GM21526 (cell line): ENCODE measurements at regions not wholly inside any gene's neighbourhood (a gene's known extent, or its start where the extent isn't known, plus 50 kb on each side); places are given as distances from the start of the nearest gene placed in this dataset.
"Not testable (repeated sequence)": the region's sequence is repeated elsewhere in the genome, so short reads cannot be mapped to it uniquely, and the experiment has no call there.

ENCODE experiments used
- ATAC-seq: cut with Tn5 transposase; IDR thresholded peaks from one replicate; pipeline ENCODE4 v1.9.1; 2021; ENCODE audit warnings: moderate library complexity; ENCODE audit not compliant: unreplicated experiment, low FRiP score

DNA sequence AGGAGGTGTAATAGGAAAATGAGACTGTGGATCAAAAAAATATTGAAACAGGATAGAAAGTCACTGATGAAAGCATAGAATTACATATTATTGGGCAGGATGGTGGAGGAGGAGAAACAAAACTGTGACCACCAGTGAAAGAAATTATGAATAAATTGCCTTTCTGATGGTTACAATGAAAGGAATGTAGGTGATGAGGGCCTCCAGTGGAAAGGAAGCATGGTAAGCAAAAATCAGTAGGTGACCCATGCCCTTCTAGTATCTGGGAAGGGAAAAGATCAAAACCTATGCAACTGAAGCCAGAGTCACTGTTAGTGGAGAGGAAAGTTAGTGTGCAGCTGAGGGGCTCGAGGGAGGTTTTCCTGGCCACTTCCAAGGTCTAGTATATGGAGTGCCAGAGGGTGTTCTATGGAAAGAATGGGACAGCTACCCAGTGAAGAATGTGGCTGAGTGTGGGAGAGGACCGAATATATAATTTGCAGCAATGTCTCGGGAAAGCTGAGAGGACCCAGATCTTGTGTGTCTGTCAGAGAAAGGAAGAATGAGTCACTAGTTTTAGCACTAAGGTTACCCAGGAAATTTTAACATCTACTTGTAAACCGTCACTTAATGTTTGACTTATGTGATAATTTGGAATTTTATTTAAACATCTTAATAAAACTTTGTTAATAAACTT lies 146.2 kb downstream of the NFKBIZ start:
- ATAC-seq: no peak

DNA sequence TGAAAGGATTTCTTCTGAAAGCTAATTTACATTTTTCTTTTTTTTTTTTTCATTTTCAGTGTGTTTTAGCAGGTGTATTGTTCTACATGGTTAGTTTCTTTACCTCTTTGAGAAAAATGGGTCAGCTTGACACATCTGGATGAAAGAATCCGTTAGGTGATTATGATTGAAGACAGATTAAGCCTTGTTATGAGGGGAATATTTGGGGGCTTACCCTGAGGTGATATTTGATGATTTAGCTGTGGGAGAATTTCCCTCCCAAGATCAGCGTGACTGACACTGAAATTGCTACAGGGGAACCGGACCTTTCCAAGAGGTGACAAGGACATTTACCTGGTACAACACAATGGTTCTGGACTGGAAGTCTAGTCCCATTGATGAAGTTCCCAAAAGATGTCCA lies 147.5 kb downstream of the NFKBIZ start:
- ATAC-seq: no peak

DNA sequence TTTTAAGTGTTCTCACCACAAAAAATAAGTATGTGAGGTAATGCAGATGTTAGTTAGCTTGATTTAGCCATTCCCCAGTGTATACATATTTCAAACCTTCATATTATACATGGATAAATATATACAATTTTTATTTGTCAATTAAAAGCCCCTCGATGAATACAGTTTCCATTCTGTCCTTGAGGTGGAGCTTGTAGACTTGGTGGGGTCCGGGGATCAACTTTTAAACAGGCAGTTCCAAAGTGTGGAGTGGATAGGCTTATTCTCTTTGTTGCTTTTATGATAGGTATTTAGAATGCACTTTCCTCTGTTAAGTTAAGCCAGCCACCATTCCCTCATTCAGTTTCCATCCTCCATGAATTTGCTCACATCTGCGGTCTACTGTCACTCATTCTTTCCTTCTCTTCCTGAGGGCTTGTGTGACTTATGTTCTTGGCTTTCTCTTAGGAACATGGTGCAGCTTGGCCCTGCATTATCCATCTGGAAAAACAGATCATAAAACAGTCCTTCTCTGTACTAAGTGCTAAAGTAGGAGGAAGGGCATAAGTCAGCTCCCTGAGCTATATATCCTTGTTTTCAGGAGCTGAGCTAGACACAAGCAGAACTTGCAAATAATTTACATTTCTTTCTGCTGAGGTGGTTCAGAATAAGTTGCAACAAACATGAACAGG lies 149.1 kb downstream of the NFKBIZ start:
- no peak for ATAC-seq

- no peak for ATAC-seq
These were observed 150.0 kb downstream of the NFKBIZ start for GRCh38 chr3:101999177-101999779.

DNA sequence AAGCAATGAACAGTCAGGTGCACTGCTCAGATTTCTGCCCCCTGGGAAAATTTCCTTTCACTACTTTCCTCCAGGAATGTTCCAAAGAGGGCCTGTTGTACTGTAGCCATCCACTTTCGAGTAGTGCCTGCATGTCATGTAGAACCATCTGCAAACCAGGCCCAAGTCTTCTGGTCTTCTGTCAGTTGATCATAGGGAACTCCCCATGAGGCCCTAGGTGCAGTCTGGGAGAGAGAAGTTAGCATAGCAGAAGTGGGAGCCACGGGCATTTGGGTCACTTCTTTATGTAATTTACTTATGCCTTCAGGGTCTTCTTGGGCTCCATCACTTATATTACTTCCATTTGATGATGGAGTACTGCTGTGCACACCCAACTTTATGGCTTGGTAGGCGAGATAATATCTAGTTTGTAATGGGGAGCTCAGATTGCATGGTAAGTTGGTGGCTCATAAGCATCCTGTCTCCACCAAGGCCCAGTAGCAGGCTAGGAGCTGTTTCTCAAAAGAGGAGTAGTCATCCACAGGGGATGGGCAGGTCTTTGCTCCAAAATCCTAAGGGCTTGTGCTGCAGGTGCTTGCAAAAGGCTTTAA lies 151.4 kb downstream of the NFKBIZ start:
- no peak for ATAC-seq

DNA sequence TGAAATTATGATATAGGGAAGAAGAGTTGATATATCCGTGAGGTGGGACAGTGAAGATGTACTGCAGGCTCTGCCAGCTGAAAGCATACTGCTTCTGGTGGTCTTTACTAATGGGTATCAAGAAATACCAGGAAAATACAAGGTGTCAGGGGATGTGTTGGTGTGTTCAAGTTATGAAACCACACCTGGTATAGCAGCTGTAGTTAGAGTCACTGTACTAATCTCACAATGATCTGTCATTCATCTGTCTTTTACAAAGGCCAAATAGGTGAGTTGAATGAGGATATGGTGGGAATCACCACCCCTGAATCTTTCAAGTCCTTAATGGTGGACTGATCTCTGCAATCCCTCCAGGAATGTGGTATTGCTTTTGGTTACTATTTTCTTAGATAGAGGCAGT lies 152.7 kb downstream of the NFKBIZ start:
- ATAC-seq: no peak

GRCh38 chr3:102004561-102004960 lies 155.2 kb downstream of the NFKBIZ start:
- ATAC-seq: no peak

- no peak for ATAC-seq
These were observed 156.2 kb downstream of the NFKBIZ start for GRCh38 chr3:102005551-102005950.

GRCh38 chr3:102006812-102007485 lies 157.6 kb downstream of the NFKBIZ start:
- no peak for ATAC-seq

- ATAC-seq: not testable (repeated sequence)
These were observed 159.1 kb downstream of the NFKBIZ start for GRCh38 chr3:102008436-102008835.

GRCh38 chr3:102016417-102016816 lies 167.1 kb downstream of the NFKBIZ start:
- ATAC-seq: no peak

DNA sequence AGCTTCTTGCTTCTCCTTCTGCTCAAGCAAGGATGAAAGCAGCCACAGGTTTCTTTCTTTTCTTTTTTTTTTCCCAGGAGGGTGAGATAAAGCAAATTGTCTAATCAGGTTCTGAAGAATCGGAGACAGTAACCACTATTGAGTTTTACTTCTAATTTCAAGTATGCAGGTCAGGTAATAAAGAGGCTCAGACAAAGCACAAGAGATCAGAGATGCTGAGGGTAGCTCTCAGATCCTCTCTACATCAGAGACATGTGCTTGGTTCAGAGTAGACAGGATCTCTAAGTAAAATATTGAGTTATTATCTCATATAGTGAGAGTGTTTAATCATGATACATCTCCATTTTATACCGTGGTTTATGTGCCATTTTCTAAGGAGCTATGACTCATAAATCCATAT lies 168.5 kb downstream of the NFKBIZ start:
- ATAC-seq: no peak

GRCh38 chr3:102018551-102018950 lies 169.2 kb downstream of the NFKBIZ start:
- no peak for ATAC-seq

DNA sequence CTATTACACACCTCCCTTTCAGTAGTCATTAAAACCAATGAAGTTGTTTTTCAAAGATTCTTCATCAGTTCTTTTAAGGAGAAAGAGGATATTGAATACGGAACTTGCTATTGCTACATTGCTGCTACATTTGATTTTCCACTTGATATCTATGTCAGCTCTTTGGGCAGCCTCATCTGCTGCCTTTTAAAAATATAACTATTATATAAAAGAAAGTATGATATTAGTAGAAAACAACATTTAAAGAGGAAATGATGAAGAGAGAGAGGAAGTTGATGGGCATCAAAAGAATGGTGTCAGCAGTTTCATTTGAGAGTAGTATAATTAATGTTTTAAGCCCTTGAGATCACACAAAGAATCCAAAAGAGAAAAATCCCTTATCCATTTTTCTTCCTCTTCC lies 171.4 kb downstream of the NFKBIZ start:
- ATAC-seq: no peak

GRCh38 chr3:102024270-102024904 lies 175.1 kb downstream of the NFKBIZ start:
- ATAC-seq: no peak

- ATAC-seq: no peak
These were observed 176.4 kb downstream of the NFKBIZ start for GRCh38 chr3:102025606-102026270.

DNA sequence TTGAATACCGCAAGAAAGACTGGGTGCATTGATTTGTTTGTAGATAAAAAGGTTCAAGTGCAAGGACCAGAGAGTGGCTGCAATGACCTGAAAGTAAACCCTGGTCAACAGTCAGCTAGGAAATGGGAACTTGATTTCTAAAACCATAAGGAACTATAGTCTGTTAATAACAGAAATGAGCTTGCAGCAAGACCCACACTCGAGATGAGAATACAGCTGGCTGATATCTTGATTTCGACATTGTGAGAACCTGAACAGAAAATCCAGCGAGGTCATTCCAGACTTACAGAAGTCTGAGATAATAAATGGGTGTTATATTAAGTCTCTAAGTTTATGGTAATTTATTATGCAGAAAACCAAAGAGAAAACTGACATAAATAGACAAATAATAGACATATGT lies 177.3 kb downstream of the NFKBIZ start:
- no peak for ATAC-seq

DNA sequence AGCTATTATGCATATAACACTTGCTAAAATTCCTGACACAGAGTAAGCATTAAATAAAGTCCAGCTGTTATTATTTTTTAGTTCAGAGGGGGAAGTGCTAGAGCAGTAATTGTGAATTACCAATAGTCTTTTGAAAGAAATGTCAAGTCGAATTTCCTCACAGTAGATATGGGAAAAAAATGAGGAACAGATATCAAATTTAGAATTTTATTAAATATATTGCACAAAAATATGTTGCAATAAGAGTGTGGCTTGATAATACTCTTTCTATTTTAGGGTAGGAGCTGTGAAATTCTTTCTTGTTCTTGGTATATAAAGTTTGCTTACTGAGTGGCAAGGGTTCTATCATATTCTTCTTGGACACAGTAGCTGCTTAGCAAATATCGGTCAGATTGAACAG lies 181.3 kb downstream of the NFKBIZ start:
- no peak for ATAC-seq

- ATAC-seq: no peak
These were observed 182.5 kb downstream of the NFKBIZ start for GRCh38 chr3:102031834-102032233.
